ENCODE measurements at regions not wholly inside any gene's neighbourhood (a gene's known extent, or its start where the extent isn't known, plus 50 kb on each side); places are given as distances from the start of the nearest gene placed in this dataset.
"Not testable (repeated sequence)": the region's sequence is repeated elsewhere in the genome, so short reads cannot be mapped to it uniquely, and the experiment has no call there.

GRCh38 chrX:82757614-82758013 lies 750.5 kb upstream of the POU3F4 start:
- Histone ChIP-seq H3K4me3 (no peak overlapping the region), H3K4me1 (no peaks in the 10 kb centered on the region), H3K27ac (peak overlapping the region in 1 of 2 donors; percentile 33), H3K9me3 (no peaks in the 10 kb centered on the region), H3K36me3 (no peaks in the 10 kb centered on the region), H3K27me3 (no peaks in the 10 kb centered on the region)
- DNase-seq, result no peak
- TF ChIP-seq CTCF (IDR thresholded peaks at IDR 0.05), result no peak
- intact Hi-C loops (cut with DNase I; ENCODE audit: low total_unique reads), result no loop called here

- peaks cover 0 to 7% (median 0%) of the 10 kb centered on the region in 3 donors for H3K9me3 ChIP-seq
- no peak overlapping the region for H3K4me3 ChIP-seq
- no peak overlapping the region for H3K27ac ChIP-seq
- no peak for TF ChIP-seq CTCF (IDR thresholded peaks at IDR 0.05)
- no peaks in the 10 kb centered on the region for H3K4me1 ChIP-seq
- no peaks in the 10 kb centered on the region for H3K27me3 ChIP-seq
- intact Hi-C loops (cut with DNase I; ENCODE audit: low total_unique reads), result no loop called here
- H3K36me3 ChIP-seq, result no peaks in the 10 kb centered on the region
- DNase-seq, result no peak
Observed at GRCh38 chrX:82764521-82764920, 743.6 kb upstream of the POU3F4 start.

GRCh38 chrX:82765811-82766210 lies 742.3 kb upstream of the POU3F4 start:
- no peaks in the 10 kb centered on the region for H3K27me3 ChIP-seq
- no peaks in the 10 kb centered on the region for H3K4me1 ChIP-seq
- H3K9me3 ChIP-seq, result peaks cover 0 to 7% (median 6%) of the 10 kb centered on the region in 3 donors
- no peaks in the 10 kb centered on the region for H3K36me3 ChIP-seq
- no peak for TF ChIP-seq CTCF (IDR thresholded peaks at IDR 0.05)
- no peak for DNase-seq
- peak overlapping the region in 1 of 2 donors; percentile 30 for H3K27ac ChIP-seq
- intact Hi-C loops (cut with DNase I; ENCODE audit: low total_unique reads), result no loop called here
- H3K4me3 ChIP-seq, result no peak overlapping the region

- intact Hi-C loops (cut with DNase I; ENCODE audit: low total_unique reads), result no loop called here
- H3K4me1 ChIP-seq, result no peaks in the 10 kb centered on the region
- H3K27me3 ChIP-seq, result no peaks in the 10 kb centered on the region
- H3K9me3 ChIP-seq, result peaks cover 0 to 16% (median 0%) of the 10 kb centered on the region in 3 donors
- no peak for DNase-seq
- no peak overlapping the region for H3K4me3 ChIP-seq
- no peak for TF ChIP-seq CTCF (IDR thresholded peaks at IDR 0.05)
- no peaks in the 10 kb centered on the region for H3K36me3 ChIP-seq
- H3K27ac ChIP-seq, result no peak overlapping the region
Observed at GRCh38 chrX:82775426-82775825, 732.7 kb upstream of the POU3F4 start.

- no peak for TF ChIP-seq CTCF (IDR thresholded peaks at IDR 0.05)
- H3K36me3 ChIP-seq, result no peaks in the 10 kb centered on the region
- DNase-seq, result no peak
Observed at GRCh38 chrX:82782014-82782413, 726.1 kb upstream of the POU3F4 start.

GRCh38 chrX:82812902-82813301 lies 695.2 kb upstream of the POU3F4 start:
- H3K4me1 ChIP-seq; H3K27ac ChIP-seq; H3K27me3 ChIP-seq; H3K36me3 ChIP-seq; DNase-seq; H3K4me3 ChIP-seq; intact Hi-C loops (cut with DNase I; ENCODE audit: low total_unique reads); H3K9me3 ChIP-seq: not testable (repeated sequence)

More at GRCh38 chrX:82782014-82782413, 726.1 kb upstream of the POU3F4 start:
- intact Hi-C loops (cut with DNase I; ENCODE audit: low total_unique reads), result no loop called here
- Histone ChIP-seq H3K27ac (no peak overlapping the region), H3K4me1 (no peaks in the 10 kb centered on the region), H3K4me3 (no peak overlapping the region), H3K27me3 (no peaks in the 10 kb centered on the region), H3K9me3 (peaks cover 0 to 6% (median 0%) of the 10 kb centered on the region in 3 donors)
